ENCODE measurements at regions not wholly inside any gene's neighbourhood (a gene's known extent, or its start where the extent isn't known, plus 50 kb on each side); places are given as distances from the start of the nearest gene placed in this dataset.

- no peak overlapping the region for H3K4me3 ChIP-seq (ENCODE audit: insufficient read depth, low read depth, low read length)
- no peak for DNase-seq
Measured at GRCh38 chr11:64501500-64502427, 54.0 kb upstream of the SLC22A11 start.

GRCh38 chr11:64502634-64503033, 53.1 kb upstream of the SLC22A11 start:
- Histone ChIP-seq H3K4me3 (ENCODE audit: insufficient read depth, low read depth, low read length) (no peak overlapping the region), H3K36me3 (replicated peaks; ENCODE audit: control insufficient read depth, insufficient read depth, low read length) (no peaks in the 10 kb centered on the region), H3K27me3 (ENCODE audit: control insufficient read depth, insufficient read depth, low read length) (no peaks in the 10 kb centered on the region; the same call in 1 of the 2 replicates)
- DNase-seq: no peak

More at GRCh38 chr11:64501500-64502427, 54.0 kb upstream of the SLC22A11 start:
- H3K27me3 ChIP-seq (ENCODE audit: control insufficient read depth, insufficient read depth, low read length): no peaks in the 10 kb centered on the region
- H3K36me3 ChIP-seq (replicated peaks; ENCODE audit: control insufficient read depth, insufficient read depth, low read length): no peaks in the 10 kb centered on the region

- DNase-seq: no peak
Measured at GRCh38 chr11:64503186-64503753, 52.5 kb upstream of the SLC22A11 start.

GRCh38 chr11:64504999-64505398, 50.7 kb upstream of the SLC22A11 start:
- Histone ChIP-seq H3K27me3 (ENCODE audit: control insufficient read depth, insufficient read depth, low read length) (no peaks in the 10 kb centered on the region; the same call in 1 of the 2 replicates), H3K4me3 (ENCODE audit: insufficient read depth, low read depth, low read length) (no peak overlapping the region), H3K36me3 (replicated peaks; ENCODE audit: control insufficient read depth, insufficient read depth, low read length) (no peaks in the 10 kb centered on the region)
- no peak for DNase-seq

More at GRCh38 chr11:64503186-64503753, 52.5 kb upstream of the SLC22A11 start:
- H3K4me3 ChIP-seq (ENCODE audit: insufficient read depth, low read depth, low read length): no peak overlapping the region
- H3K27me3 ChIP-seq (ENCODE audit: control insufficient read depth, insufficient read depth, low read length): no peaks in the 10 kb centered on the region; the same call in 1 of the 2 replicates
- H3K36me3 ChIP-seq (replicated peaks; ENCODE audit: control insufficient read depth, insufficient read depth, low read length): no peaks in the 10 kb centered on the region

All from H7 (cell line).